ENCODE measurements at regions not wholly inside any gene's neighbourhood (a gene's known extent, or its start where the extent isn't known, plus 50 kb on each side); places are given as distances from the start of the nearest gene placed in this dataset.

GRCh38 chr14:97709552-97709951, 912.4 kb downstream of the VRK1 start:
- Histone ChIP-seq H3K27me3 (no peaks in the 10 kb centered on the region), H3K4me3 (no peak overlapping the region), H3K9me3 (no peaks in the 10 kb centered on the region), H3K36me3 (no peaks in the 10 kb centered on the region), H3K27ac (no peak overlapping the region), H3K4me1 (no peaks in the 10 kb centered on the region)
- no peak for DNase-seq (ENCODE audit: low spot score in 2 of 2)
- TF ChIP-seq POLR2A (IDR thresholded peaks at IDR 0.05) (no peak), EP300 (IDR thresholded peaks at IDR 0.05) (no peak), CTCF (IDR thresholded peaks at IDR 0.05) (no peak)
- 76 to 88% methylated on average over 6 of the region's 6 CpGs for WGBS, 2 donors

- Histone ChIP-seq H3K27ac (no peak overlapping the region), H3K4me3 (no peak overlapping the region), H3K4me1 (no peaks in the 10 kb centered on the region), H3K27me3 (no peaks in the 10 kb centered on the region), H3K9me3 (no peaks in the 10 kb centered on the region), H3K36me3 (no peaks in the 10 kb centered on the region)
- TF ChIP-seq EP300 (IDR thresholded peaks at IDR 0.05) (no peak), POLR2A (IDR thresholded peaks at IDR 0.05) (no peak), CTCF (IDR thresholded peaks at IDR 0.05) (no peak)
- DNase-seq (ENCODE audit: low spot score in 2 of 2), result no peak
- 75 to 82% methylated on average over 2 of the region's 2 CpGs for WGBS, 2 donors
These were observed 913.5 kb downstream of the VRK1 start for GRCh38 chr14:97710726-97711125.

GRCh38 chr14:97712471-97712870, 915.3 kb downstream of the VRK1 start:
- no peak overlapping the region for H3K27ac ChIP-seq
- H3K36me3 ChIP-seq, result no peaks in the 10 kb centered on the region
- no peaks in the 10 kb centered on the region for H3K27me3 ChIP-seq
- H3K4me3 ChIP-seq, result no peak overlapping the region
- no peaks in the 10 kb centered on the region for H3K9me3 ChIP-seq
- no peak for TF ChIP-seq EP300 (IDR thresholded peaks at IDR 0.05)
- TF ChIP-seq CTCF (IDR thresholded peaks at IDR 0.05), result no peak
- no peak for TF ChIP-seq POLR2A (IDR thresholded peaks at IDR 0.05)
- no peaks in the 10 kb centered on the region for H3K4me1 ChIP-seq
- DNase-seq (ENCODE audit: low spot score in 2 of 2), result no peak

- H3K4me3 ChIP-seq, result no peak overlapping the region
- H3K9me3 ChIP-seq, result no peaks in the 10 kb centered on the region
- no peak for DNase-seq (ENCODE audit: low spot score in 2 of 2)
- no peaks in the 10 kb centered on the region for H3K27me3 ChIP-seq
- 85 to 92% methylated on average over 6 of the region's 6 CpGs for WGBS, 2 donors
- TF ChIP-seq POLR2A (IDR thresholded peaks at IDR 0.05) (no peak), EP300 (IDR thresholded peaks at IDR 0.05) (no peak), CTCF (IDR thresholded peaks at IDR 0.05) (no peak)
- no peaks in the 10 kb centered on the region for H3K4me1 ChIP-seq
- no peak overlapping the region for H3K27ac ChIP-seq
- H3K36me3 ChIP-seq, result no peaks in the 10 kb centered on the region
These were observed 915.8 kb downstream of the VRK1 start for GRCh38 chr14:97713023-97713422.

- H3K27me3 ChIP-seq, result no peaks in the 10 kb centered on the region
- DNase-seq (ENCODE audit: low spot score in 2 of 2), result no peak
- TF ChIP-seq POLR2A (IDR thresholded peaks at IDR 0.05) (no peak), CTCF (IDR thresholded peaks at IDR 0.05) (no peak), EP300 (IDR thresholded peaks at IDR 0.05) (no peak)
- WGBS, 2 donors, result 90 to 92% methylated on average over 1 of the region's 1 CpG
- H3K9me3 ChIP-seq, result peaks cover 0 to 13% (median 4%) of the 10 kb centered on the region in 4 donors
- H3K4me1 ChIP-seq, result no peaks in the 10 kb centered on the region
- no peak overlapping the region for H3K4me3 ChIP-seq
- no peak overlapping the region for H3K27ac ChIP-seq
- H3K36me3 ChIP-seq, result no peaks in the 10 kb centered on the region
These were observed 921.8 kb downstream of the VRK1 start for GRCh38 chr14:97718886-97719442.
